ENCODE measurements at regions not wholly inside any gene's neighbourhood (a gene's known extent, or its start where the extent isn't known, plus 50 kb on each side); places are given as distances from the start of the nearest gene placed in this dataset.

- TF ChIP-seq, protein P1, sequence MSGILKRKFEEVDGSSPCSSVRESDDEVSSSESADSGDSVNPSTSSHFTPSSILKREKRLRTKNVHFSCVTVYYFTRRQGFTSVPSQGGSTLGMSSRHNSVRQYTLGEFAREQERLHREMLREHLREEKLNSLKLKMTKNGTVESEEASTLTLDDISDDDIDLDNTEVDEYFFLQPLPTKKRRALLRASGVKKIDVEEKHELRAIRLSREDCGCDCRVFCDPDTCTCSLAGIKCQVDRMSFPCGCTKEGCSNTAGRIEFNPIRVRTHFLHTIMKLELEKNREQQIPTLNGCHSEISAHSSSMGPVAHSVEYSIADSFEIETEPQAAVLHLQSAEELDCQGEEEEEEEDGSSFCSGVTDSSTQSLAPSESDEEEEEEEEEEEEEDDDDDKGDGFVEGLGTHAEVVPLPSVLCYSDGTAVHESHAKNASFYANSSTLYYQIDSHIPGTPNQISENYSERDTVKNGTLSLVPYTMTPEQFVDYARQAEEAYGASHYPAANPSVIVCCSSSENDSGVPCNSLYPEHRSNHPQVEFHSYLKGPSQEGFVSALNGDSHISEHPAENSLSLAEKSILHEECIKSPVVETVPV (CRISPR knock-in tag; IDR thresholded peaks at IDR 0.05): no peak
- TF ChIP-seq ZC3H10 (CRISPR knock-in tag; IDR thresholded peaks at IDR 0.05) (no peak), BACH2 (CRISPR knock-in tag; IDR thresholded peaks at IDR 0.05; ENCODE audit: borderline replicate concordance) (no peak), RARB (CRISPR knock-in tag; IDR thresholded peaks at IDR 0.05) (no peak), PPARA (CRISPR knock-in tag; IDR thresholded peaks at IDR 0.05; ENCODE audit: borderline replicate concordance) (no peak), CSDC2 (CRISPR knock-in tag; IDR thresholded peaks at IDR 0.05) (no peak), ZNF8 (CRISPR knock-in tag; IDR thresholded peaks at IDR 0.05) (no peak), TOX (CRISPR knock-in tag; IDR thresholded peaks at IDR 0.05; ENCODE audit: borderline replicate concordance) (no peak)
Observed at GRCh38 chr6:137353346-137353745, 134.2 kb upstream of the IFNGR1 start (continued).

DNA sequence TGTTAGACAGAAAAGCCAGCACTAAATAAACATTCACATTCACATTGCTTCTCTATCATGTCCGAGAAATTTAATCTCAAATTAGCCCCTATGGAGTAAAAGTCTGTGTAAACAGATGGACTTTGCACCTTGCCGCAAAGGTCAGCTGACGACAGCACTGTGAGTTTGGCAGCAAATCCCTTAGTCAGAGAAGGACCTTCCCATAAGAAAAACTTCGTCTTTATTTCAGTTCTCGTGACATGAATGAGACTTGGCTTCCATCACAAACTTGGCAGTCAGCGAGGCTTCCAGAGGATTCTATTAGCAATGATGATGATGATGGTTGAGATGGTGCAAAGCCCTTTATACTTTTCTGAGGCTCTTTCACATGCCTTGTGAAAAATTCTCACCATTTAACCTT, 133.7 kb upstream of the IFNGR1 start:
- TF ChIP-seq ZC3H10 (CRISPR knock-in tag; IDR thresholded peaks at IDR 0.05) (no peak), PPARA (CRISPR knock-in tag; IDR thresholded peaks at IDR 0.05; ENCODE audit: borderline replicate concordance) (no peak), ZNF8 (CRISPR knock-in tag; IDR thresholded peaks at IDR 0.05) (no peak), ZFP30 (CRISPR knock-in tag; IDR thresholded peaks at IDR 0.05) (no peak), ARNTL (CRISPR knock-in tag; IDR thresholded peaks at IDR 0.05; ENCODE audit: borderline replicate concordance, low read depth) (no peak), CSDC2 (CRISPR knock-in tag; IDR thresholded peaks at IDR 0.05) (no peak), BACH2 (CRISPR knock-in tag; IDR thresholded peaks at IDR 0.05; ENCODE audit: borderline replicate concordance) (no peak), TCF4 (CRISPR knock-in tag; IDR thresholded peaks at IDR 0.05; ENCODE audit: borderline replicate concordance) (no peak), ZFP3 (CRISPR knock-in tag; IDR thresholded peaks at IDR 0.05) (no peak), TOX (CRISPR knock-in tag; IDR thresholded peaks at IDR 0.05; ENCODE audit: borderline replicate concordance) (no peak), ESRRG (CRISPR knock-in tag; IDR thresholded peaks at IDR 0.05) (no peak), PATZ1 (CRISPR knock-in tag; IDR thresholded peaks at IDR 0.05; ENCODE audit: borderline replicate concordance) (no peak), OSR1 (CRISPR knock-in tag; IDR thresholded peaks at IDR 0.05) (no peak), GLIS3 (CRISPR knock-in tag; IDR thresholded peaks at IDR 0.05) (no peak), RARB (CRISPR knock-in tag; IDR thresholded peaks at IDR 0.05) (no peak), ZNF70 (CRISPR knock-in tag; IDR thresholded peaks at IDR 0.05) (no peak), ISL1 (CRISPR knock-in tag; IDR thresholded peaks at IDR 0.05) (no peak)
- TF ChIP-seq, protein P1 (CRISPR knock-in tag; IDR thresholded peaks at IDR 0.05): no peak
- TF ChIP-seq, protein P2, sequence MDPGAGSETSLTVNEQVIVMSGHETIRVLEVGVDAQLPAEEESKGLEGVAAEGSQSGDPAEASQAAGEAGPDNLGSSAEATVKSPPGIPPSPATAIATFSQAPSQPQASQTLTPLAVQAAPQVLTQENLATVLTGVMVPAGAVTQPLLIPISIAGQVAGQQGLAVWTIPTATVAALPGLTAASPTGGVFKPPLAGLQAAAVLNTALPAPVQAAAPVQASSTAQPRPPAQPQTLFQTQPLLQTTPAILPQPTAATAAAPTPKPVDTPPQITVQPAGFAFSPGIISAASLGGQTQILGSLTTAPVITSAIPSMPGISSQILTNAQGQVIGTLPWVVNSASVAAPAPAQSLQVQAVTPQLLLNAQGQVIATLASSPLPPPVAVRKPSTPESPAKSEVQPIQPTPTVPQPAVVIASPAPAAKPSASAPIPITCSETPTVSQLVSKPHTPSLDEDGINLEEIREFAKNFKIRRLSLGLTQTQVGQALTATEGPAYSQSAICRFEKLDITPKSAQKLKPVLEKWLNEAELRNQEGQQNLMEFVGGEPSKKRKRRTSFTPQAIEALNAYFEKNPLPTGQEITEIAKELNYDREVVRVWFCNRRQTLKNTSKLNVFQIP (CRISPR knock-in tag; IDR thresholded peaks at IDR 0.05; ENCODE audit: borderline replicate concordance, low read depth): no peak
- no peak for ATAC-seq

GRCh38 chr6:137351890-137352289, 132.7 kb upstream of the IFNGR1 start:
- no peak for ATAC-seq
- TF ChIP-seq, protein P3, sequence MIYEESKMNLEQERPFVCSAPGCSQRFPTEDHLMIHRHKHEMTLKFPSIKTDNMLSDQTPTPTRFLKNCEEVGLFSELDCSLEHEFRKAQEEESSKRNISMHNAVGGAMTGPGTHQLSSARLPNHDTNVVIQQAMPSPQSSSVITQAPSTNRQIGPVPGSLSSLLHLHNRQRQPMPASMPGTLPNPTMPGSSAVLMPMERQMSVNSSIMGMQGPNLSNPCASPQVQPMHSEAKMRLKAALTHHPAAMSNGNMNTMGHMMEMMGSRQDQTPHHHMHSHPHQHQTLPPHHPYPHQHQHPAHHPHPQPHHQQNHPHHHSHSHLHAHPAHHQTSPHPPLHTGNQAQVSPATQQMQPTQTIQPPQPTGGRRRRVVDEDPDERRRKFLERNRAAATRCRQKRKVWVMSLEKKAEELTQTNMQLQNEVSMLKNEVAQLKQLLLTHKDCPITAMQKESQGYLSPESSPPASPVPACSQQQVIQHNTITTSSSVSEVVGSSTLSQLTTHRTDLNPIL (CRISPR knock-in tag; IDR thresholded peaks at IDR 0.05; ENCODE audit: low read depth): no peak
- no peak for TF ChIP-seq ZC3H10 (CRISPR knock-in tag; IDR thresholded peaks at IDR 0.05)
- no peak for TF ChIP-seq PPARA (CRISPR knock-in tag; IDR thresholded peaks at IDR 0.05; ENCODE audit: borderline replicate concordance)

DNA sequence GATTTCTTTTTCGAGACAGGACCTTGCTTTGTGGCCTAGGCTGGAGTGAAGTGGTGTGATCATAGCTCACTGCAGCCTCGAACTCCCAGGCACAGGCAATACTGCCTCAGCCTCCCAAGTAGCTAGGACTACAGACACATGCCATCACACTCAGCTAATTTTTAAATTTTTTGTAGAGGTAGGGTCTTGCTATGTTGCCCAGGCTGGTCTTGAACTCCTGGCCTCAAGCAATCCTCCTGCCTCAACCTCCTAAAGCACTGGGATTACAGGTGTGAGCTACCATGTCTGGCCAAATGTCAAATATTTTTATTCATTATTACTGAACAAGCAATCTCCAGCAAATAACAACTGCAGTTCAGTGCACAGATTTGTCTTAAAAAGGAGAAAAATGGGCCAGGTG, 131.7 kb upstream of the IFNGR1 start:
- no peak for ATAC-seq
- TF ChIP-seq TOX (CRISPR knock-in tag; IDR thresholded peaks at IDR 0.05; ENCODE audit: borderline replicate concordance) (no peak), ZNF70 (CRISPR knock-in tag; IDR thresholded peaks at IDR 0.05) (no peak), ISL1 (CRISPR knock-in tag; IDR thresholded peaks at IDR 0.05) (no peak), CSDC2 (CRISPR knock-in tag; IDR thresholded peaks at IDR 0.05) (no peak), GLIS3 (CRISPR knock-in tag; IDR thresholded peaks at IDR 0.05) (no peak), ZFP3 (CRISPR knock-in tag; IDR thresholded peaks at IDR 0.05) (no peak), ZFP30 (CRISPR knock-in tag; IDR thresholded peaks at IDR 0.05) (no peak), PATZ1 (CRISPR knock-in tag; IDR thresholded peaks at IDR 0.05; ENCODE audit: borderline replicate concordance) (no peak), TSHZ2 (CRISPR knock-in tag; IDR thresholded peaks at IDR 0.05) (no peak), PPARA (CRISPR knock-in tag; IDR thresholded peaks at IDR 0.05; ENCODE audit: borderline replicate concordance) (no peak), TCF4 (CRISPR knock-in tag; IDR thresholded peaks at IDR 0.05; ENCODE audit: borderline replicate concordance) (no peak), ESRRG (CRISPR knock-in tag; IDR thresholded peaks at IDR 0.05) (no peak), ZNF565 (CRISPR knock-in tag; conservative IDR thresholded peaks at IDR 0.05; ENCODE audit: low read depth) (no peak), ARNTL (CRISPR knock-in tag; IDR thresholded peaks at IDR 0.05; ENCODE audit: borderline replicate concordance, low read depth) (no peak)

All from SK-N-SH treated with all-trans-retinoic acid at 6 μM for 48 hours (cell line).